ENCODE measurements at regions not wholly inside any gene's neighbourhood (a gene's known extent, or its start where the extent isn't known, plus 50 kb on each side); places are given as distances from the start of the nearest gene placed in this dataset.

- Mint-ChIP-seq H3K4me3 (ENCODE audit: unreplicated experiment) (no peak overlapping the region), H3K36me3 (ENCODE audit: insufficient read depth, unreplicated experiment) (no peaks in the 10 kb centered on the region), H3K4me1 (ENCODE audit: insufficient read depth, unreplicated experiment) (no peaks in the 10 kb centered on the region), H3K27ac (ENCODE audit: low read depth, unreplicated experiment) (no peak overlapping the region), H3K27me3 (ENCODE audit: insufficient read depth, unreplicated experiment) (no peaks in the 10 kb centered on the region), H3K9me3 (ENCODE audit: unreplicated experiment) (no peaks in the 10 kb centered on the region)
- ChIA-PET POLR2A (no interaction called here), CTCF (no interaction called here)
- no TSS peak for BruUV-seq (replicated peaks)
- TF ChIP-seq, protein P1, sequence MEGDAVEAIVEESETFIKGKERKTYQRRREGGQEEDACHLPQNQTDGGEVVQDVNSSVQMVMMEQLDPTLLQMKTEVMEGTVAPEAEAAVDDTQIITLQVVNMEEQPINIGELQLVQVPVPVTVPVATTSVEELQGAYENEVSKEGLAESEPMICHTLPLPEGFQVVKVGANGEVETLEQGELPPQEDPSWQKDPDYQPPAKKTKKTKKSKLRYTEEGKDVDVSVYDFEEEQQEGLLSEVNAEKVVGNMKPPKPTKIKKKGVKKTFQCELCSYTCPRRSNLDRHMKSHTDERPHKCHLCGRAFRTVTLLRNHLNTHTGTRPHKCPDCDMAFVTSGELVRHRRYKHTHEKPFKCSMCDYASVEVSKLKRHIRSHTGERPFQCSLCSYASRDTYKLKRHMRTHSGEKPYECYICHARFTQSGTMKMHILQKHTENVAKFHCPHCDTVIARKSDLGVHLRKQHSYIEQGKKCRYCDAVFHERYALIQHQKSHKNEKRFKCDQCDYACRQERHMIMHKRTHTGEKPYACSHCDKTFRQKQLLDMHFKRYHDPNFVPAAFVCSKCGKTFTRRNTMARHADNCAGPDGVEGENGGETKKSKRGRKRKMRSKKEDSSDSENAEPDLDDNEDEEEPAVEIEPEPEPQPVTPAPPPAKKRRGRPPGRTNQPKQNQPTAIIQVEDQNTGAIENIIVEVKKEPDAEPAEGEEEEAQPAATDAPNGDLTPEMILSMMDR (IDR thresholded peaks at IDR 0.05; ENCODE audit: unreplicated experiment) = no peak
- DNase-seq (ENCODE audit: unreplicated experiment) = no peak
- intact Hi-C loops (cut with micrococcal nuclease) = no loop called here
These were observed 1537.9 kb upstream of the PRR20A start for GRCh38 chr13:55602784-55603183.

DNA sequence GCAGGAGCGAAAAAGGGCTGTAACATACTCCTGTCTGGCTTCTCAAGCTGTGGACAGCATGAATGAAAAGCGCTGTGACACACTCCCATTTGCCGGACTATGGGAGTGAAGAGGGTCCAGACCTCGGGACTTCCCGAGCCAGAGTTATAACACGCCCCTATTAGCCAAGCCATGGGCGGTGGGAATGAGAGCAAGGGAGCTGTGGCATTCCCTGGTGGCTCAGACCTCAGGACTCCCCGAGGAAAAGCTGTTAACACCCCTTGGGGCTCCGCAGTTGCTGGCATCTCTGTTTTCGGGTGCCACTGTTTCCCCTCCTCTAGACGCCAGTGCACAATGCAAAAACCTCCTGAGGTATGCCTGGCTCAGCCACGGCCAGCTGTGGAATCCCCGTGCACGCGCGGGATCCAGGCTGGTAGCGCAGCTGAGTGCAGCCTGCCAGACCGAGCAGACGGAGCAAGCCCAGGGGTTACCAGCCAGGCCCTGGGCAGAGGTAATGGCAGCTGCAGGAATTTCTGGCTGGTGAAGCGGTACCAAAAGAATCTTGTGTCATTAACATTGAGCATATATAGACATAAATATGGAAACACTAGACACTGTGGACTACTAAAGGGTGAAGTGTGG, 1534.6 kb upstream of the PRR20A start:
- Mint-ChIP-seq H3K9me3 (ENCODE audit: unreplicated experiment) (no peaks in the 10 kb centered on the region), H3K4me3 (ENCODE audit: unreplicated experiment) (no peak overlapping the region), H3K27me3 (ENCODE audit: insufficient read depth, unreplicated experiment) (no peaks in the 10 kb centered on the region), H3K36me3 (ENCODE audit: insufficient read depth, unreplicated experiment) (no peaks in the 10 kb centered on the region), H3K27ac (ENCODE audit: low read depth, unreplicated experiment) (no peak overlapping the region), H3K4me1 (ENCODE audit: insufficient read depth, unreplicated experiment) (no peaks in the 10 kb centered on the region)
- no peak for DNase-seq (ENCODE audit: unreplicated experiment)
- ChIA-PET CTCF (interaction anchor here (0.6 kb wide), 1 partner anchor 218 kb away, joined by 3 read pairs; no protein-coding TSS in a partner anchor), POLR2A (no interaction called here)
- no TSS peak for BruUV-seq (replicated peaks)
- intact Hi-C loops (cut with micrococcal nuclease) = no loop called here
- TF ChIP-seq, protein P1 (IDR thresholded peaks at IDR 0.05; ENCODE audit: unreplicated experiment) = no peak

DNA sequence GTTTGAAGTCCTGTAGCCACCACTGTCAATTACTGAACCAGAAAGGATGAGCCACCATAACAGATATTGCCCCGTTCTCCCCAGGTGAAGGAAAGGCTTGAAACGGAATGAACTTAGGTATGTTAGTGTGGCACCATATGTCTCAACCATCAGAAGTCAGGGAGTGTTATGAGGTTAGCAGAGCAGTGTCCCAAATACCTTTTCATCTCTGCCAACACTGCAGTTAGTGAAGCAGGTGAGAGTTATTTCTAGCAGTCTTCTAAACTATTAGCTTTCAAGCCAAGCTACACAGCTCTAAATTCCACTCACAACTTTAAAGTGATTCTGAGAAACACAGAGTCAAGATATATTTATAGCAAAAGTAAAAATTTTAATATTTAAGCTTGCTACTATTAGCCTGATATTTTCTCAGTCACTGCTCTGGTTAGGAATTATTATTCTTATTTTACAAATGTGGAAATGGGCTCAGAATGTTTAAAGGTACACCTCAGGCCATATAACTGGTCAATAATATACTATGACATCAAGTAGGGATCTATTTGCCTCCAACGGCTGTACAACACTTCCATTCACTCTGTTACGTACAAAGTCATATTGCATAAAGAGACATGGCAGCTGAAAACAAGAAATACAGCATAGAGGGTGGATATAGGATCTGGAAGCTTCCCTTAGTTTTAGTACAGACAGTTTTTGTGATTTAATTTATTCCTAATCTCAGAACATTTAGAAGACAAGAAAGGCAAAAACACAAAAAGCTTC, 1527.1 kb upstream of the PRR20A start:
- DNase-seq (ENCODE audit: unreplicated experiment) = no peak
- no peaks in the 10 kb centered on the region for H3K27me3 Mint-ChIP-seq (ENCODE audit: insufficient read depth, unreplicated experiment)
- no peak overlapping the region for H3K4me3 Mint-ChIP-seq (ENCODE audit: unreplicated experiment)
- no peaks in the 10 kb centered on the region for H3K36me3 Mint-ChIP-seq (ENCODE audit: insufficient read depth, unreplicated experiment)
- POLR2A ChIA-PET = no interaction called here
- CTCF ChIA-PET = no interaction called here
- no TSS peak for BruUV-seq (replicated peaks)
- H3K4me1 Mint-ChIP-seq (ENCODE audit: insufficient read depth, unreplicated experiment) = no peaks in the 10 kb centered on the region
- intact Hi-C loops (cut with micrococcal nuclease) = no loop called here
- no peak overlapping the region for H3K27ac Mint-ChIP-seq (ENCODE audit: low read depth, unreplicated experiment)
- no peaks in the 10 kb centered on the region for H3K9me3 Mint-ChIP-seq (ENCODE audit: unreplicated experiment)
- TF ChIP-seq, protein P1 (IDR thresholded peaks at IDR 0.05; ENCODE audit: unreplicated experiment) = no peak

GRCh38 chr13:55615081-55615480, 1525.6 kb upstream of the PRR20A start:
- ChIA-PET POLR2A (no interaction called here), CTCF (interaction anchor here (0.6 kb wide), 1 partner anchor 1225 kb away, joined by 3 read pairs; no protein-coding TSS in a partner anchor)
- Mint-ChIP-seq H3K9me3 (ENCODE audit: unreplicated experiment) (no peaks in the 10 kb centered on the region), H3K27ac (ENCODE audit: low read depth, unreplicated experiment) (no peak overlapping the region), H3K27me3 (ENCODE audit: insufficient read depth, unreplicated experiment) (no peaks in the 10 kb centered on the region), H3K36me3 (ENCODE audit: insufficient read depth, unreplicated experiment) (no peaks in the 10 kb centered on the region), H3K4me1 (ENCODE audit: insufficient read depth, unreplicated experiment) (no peaks in the 10 kb centered on the region), H3K4me3 (ENCODE audit: unreplicated experiment) (no peak overlapping the region)
- TF ChIP-seq, protein P1 (IDR thresholded peaks at IDR 0.05; ENCODE audit: unreplicated experiment) = no peak
- intact Hi-C loops (cut with micrococcal nuclease) = no loop called here
- BruUV-seq (replicated peaks) = no TSS peak
- no peak for DNase-seq (ENCODE audit: unreplicated experiment)

Data from MCF 10A (cell line).